ENCODE measurements at regions not wholly inside any gene's neighbourhood (a gene's known extent, or its start where the extent isn't known, plus 50 kb on each side); places are given as distances from the start of the nearest gene placed in this dataset.
"Not testable (repeated sequence)": the region's sequence is repeated elsewhere in the genome, so short reads cannot be mapped to it uniquely, and the experiment has no call there.

DNA sequence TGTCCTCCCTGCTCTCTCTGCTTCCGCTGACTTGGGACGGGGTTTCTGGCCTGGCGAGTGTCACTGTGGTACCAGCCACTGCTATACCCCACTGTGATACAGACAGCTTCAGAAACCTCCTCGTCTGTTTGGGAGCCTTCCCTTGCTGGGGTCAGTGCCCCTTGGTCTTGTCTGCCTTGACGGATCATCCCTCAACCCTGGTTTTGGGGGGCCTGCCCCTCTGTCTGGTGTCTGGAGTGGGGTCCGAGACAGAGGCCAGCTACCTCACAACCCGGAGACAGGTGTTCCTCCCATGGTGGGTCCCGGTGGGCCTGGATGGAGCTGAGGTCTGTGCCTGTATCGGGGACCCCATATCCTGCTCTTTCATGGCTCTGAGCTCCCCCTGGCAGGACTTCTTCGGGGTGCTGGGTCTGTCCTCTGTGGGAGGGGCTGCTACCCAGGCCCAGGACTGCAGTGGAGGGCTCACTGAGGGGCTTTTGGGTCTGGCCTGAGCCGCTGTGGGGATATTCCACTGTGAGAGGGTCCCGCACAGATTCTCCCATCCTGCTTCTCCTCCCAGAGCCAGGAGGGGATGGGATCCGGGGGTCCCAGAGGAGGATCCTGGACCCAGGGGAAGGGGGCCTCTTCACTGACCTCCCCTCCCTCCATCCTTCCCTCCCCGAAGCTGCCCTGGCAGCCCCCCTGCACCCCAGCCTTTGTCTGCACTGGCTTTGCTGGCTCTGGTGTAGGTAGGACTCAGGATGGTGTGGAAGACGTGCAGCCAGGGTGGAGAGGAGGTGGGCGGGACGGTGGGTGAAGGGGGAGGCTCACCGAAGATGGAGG, 365.5 kb downstream of the TMEM121 start:
- POLR2A ChIA-PET = no interaction called here
- H3K9me3 ChIP-seq (ENCODE audit: low read length) = no peaks in the 10 kb centered on the region
- ATAC-seq (no peak), FAIRE-seq (no peak), DNase-seq (ENCODE audit: low spot score) (no peak)
- H2AFZ ChIP-seq (ENCODE audit: low read length) = no peak overlapping the region
- no peak overlapping the region for H3K27ac ChIP-seq (ENCODE audit: extremely low read length, insufficient read depth, low read length)
- H3K4me3 ChIP-seq (replicated peaks in 1 of 3; ENCODE audit: insufficient read depth in 1 of 3, low read depth in 2 of 3, low read length in 3 of 3) = no peak overlapping the region
- no peaks in the 10 kb centered on the region for H3K79me2 ChIP-seq (ENCODE audit: insufficient read depth, low read length)
- no peak overlapping the region for H3K9ac ChIP-seq (ENCODE audit: insufficient read depth, low read depth, low read length)
- CTCF ChIA-PET (ENCODE audit: low intra/inter-chr PET ratio, low total read pairs) = no interaction called here
- BruUV-seq (replicated peaks) = no TSS peak
- H3K4me1 ChIP-seq (ENCODE audit: insufficient read depth, low read length) = no peaks in the 10 kb centered on the region
- no peak overlapping the region for H3K4me2 ChIP-seq (ENCODE audit: low read depth, low read length)
- H4K20me1 ChIP-seq (ENCODE audit: insufficient read depth, low read length) = no peaks in the 10 kb centered on the region
- peaks cover 0 to 3% of the 10 kb centered on the region in 2 experiments; a peak in 1 of 5 replicates for H3K27me3 ChIP-seq (ENCODE audit: control insufficient read depth in 1 of 2, insufficient read depth in 2 of 2, low read length in 2 of 2)
- H3K36me3 ChIP-seq (replicated peaks in 1 of 2; ENCODE audit: control insufficient read depth in 1 of 2, insufficient read depth in 2 of 2, low read length in 2 of 2) = no peaks in the 10 kb centered on the region
- in situ Hi-C loops (cut with HindIII; ENCODE audit: extremely low pct_ligation_motif_present, low pct_unique_long_range_greater_than_20kb) (no loop called here), intact Hi-C loops (cut with micrococcal nuclease; ENCODE audit: unreplicated experiment) (no loop called here)
- WGBS (ENCODE audit: low lambda C conversion rate) = no CpG with 5 or more reads among the region's 18 CpGs
- TF ChIP-seq ZSCAN20 (CRISPR knock-in tag; IDR thresholded peaks at IDR 0.05; ENCODE audit: borderline replicate concordance) (no peak), MED1 (CRISPR knock-in tag; IDR thresholded peaks at IDR 0.05) (no peak), ZNF737 (CRISPR knock-in tag; IDR thresholded peaks at IDR 0.05; ENCODE audit: borderline replicate concordance) (no peak), TGIF2 (CRISPR knock-in tag; IDR thresholded peaks at IDR 0.05) (no peak), YEATS2 (CRISPR knock-in tag; IDR thresholded peaks at IDR 0.05; ENCODE audit: borderline replicate concordance) (no peak), HMG20B (CRISPR knock-in tag; conservative IDR thresholded peaks at IDR 0.05) (no peak), ZNF776 (CRISPR knock-in tag; IDR thresholded peaks at IDR 0.05) (no peak), EHMT2 (IDR thresholded peaks at IDR 0.05; ENCODE audit: borderline replicate concordance, low read depth, low read length) (no peak), ZNF230 (CRISPR knock-in tag; IDR thresholded peaks at IDR 0.05) (no peak), ZNF792 (CRISPR knock-in tag; IDR thresholded peaks at IDR 0.05) (no peak), ZFY (CRISPR knock-in tag; IDR thresholded peaks at IDR 0.05) (no peak)
- TF ChIP-seq, protein P1, sequence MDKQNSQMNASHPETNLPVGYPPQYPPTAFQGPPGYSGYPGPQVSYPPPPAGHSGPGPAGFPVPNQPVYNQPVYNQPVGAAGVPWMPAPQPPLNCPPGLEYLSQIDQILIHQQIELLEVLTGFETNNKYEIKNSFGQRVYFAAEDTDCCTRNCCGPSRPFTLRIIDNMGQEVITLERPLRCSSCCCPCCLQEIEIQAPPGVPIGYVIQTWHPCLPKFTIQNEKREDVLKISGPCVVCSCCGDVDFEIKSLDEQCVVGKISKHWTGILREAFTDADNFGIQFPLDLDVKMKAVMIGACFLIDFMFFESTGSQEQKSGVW (CRISPR knock-in tag; IDR thresholded peaks at IDR 0.05; ENCODE audit: borderline replicate concordance) = no peak
- TF ChIP-seq, protein P2, sequence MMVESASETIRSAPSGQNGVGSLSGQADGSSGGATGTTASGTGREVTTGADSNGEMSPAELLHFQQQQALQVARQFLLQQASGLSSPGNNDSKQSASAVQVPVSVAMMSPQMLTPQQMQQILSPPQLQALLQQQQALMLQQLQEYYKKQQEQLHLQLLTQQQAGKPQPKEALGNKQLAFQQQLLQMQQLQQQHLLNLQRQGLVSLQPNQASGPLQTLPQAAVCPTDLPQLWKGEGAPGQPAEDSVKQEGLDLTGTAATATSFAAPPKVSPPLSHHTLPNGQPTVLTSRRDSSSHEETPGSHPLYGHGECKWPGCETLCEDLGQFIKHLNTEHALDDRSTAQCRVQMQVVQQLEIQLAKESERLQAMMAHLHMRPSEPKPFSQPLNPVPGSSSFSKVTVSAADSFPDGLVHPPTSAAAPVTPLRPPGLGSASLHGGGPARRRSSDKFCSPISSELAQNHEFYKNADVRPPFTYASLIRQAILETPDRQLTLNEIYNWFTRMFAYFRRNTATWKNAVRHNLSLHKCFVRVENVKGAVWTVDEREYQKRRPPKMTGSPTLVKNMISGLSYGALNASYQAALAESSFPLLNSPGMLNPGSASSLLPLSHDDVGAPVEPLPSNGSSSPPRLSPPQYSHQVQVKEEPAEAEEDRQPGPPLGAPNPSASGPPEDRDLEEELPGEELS (CRISPR knock-in tag; IDR thresholded peaks at IDR 0.05) = no peak

DNA sequence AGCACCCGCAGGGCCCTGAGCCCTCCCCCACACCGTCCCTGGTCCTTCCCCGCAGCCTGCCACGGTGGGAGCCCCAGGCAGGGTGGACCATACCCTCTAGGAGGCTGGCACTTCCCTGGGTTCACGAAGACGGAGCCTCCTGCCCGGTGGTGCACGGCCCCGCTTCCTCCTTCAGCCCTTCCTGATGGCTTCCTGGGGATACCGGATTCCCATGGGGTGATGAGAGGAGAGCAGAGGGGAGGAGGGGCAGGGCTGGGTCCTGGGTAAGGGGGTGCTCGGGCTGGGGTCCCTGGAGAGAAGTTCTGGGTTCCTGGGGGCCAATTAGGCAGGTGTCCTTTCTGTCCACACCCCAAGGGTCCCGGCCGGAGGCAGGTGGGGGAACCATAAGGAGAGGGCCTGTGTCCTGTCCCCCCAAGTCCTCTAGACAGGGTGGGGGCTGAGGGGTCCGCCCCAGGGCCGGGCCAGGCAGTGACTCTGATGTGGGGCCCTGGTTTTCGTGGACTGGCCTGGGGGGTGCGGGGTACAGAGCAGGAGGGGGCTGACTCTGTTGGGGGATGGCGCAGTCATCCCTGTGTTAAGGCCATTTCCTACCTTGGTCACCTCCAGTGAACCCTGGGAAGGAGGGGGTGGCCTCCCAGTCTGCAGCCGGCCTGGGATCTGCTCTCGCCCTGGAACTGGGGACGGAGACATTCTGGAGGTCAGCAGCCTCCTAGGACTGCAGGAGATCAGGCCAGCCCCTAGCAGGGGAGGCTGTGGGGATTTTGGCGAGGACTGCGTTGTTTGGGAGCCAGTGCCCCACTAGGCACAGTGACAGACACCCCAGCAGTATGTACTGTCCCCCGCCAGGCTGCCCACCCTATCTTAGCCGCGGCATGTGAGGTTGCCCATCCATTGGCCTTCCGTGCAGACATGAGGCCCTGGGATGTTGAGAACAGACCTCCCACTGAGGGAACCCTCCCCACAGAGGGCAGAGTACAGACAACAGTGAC, 366.4 kb downstream of the TMEM121 start:
- FAIRE-seq; intact Hi-C loops (cut with micrococcal nuclease; ENCODE audit: unreplicated experiment); H3K9me3 ChIP-seq (ENCODE audit: low read length); H3K4me3 ChIP-seq (replicated peaks in 1 of 3; ENCODE audit: insufficient read depth in 1 of 3, low read depth in 2 of 3, low read length in 3 of 3); H3K27ac ChIP-seq (ENCODE audit: extremely low read length, insufficient read depth, low read length); H3K4me2 ChIP-seq (ENCODE audit: low read depth, low read length); in situ Hi-C loops (cut with HindIII; ENCODE audit: extremely low pct_ligation_motif_present, low pct_unique_long_range_greater_than_20kb); H2AFZ ChIP-seq (ENCODE audit: low read length); H3K27me3 ChIP-seq (ENCODE audit: control insufficient read depth in 1 of 2, insufficient read depth in 2 of 2, low read length in 2 of 2); H3K9ac ChIP-seq (ENCODE audit: insufficient read depth, low read depth, low read length); DNase-seq (ENCODE audit: low spot score); H3K4me1 ChIP-seq (ENCODE audit: insufficient read depth, low read length); BruUV-seq (replicated peaks); H4K20me1 ChIP-seq (ENCODE audit: insufficient read depth, low read length); H3K79me2 ChIP-seq (ENCODE audit: insufficient read depth, low read length); H3K36me3 ChIP-seq (replicated peaks in 1 of 2; ENCODE audit: control insufficient read depth in 1 of 2, insufficient read depth in 2 of 2, low read length in 2 of 2); CTCF ChIA-PET (ENCODE audit: low intra/inter-chr PET ratio, low total read pairs); POLR2A ChIA-PET: not testable (repeated sequence)
- ATAC-seq = peak; percentile 22
- WGBS (ENCODE audit: low lambda C conversion rate) = no CpG with 5 or more reads among the region's 27 CpGs

Data from HepG2 (cell line).